DMS114 treated with DMSO at 0.1 percent for 48 hours (cell line): ENCODE measurements at regions not wholly inside any gene's neighbourhood (a gene's known extent, or its start where the extent isn't known, plus 50 kb on each side); places are given as distances from the start of the nearest gene placed in this dataset.
"Not testable (repeated sequence)": the region's sequence is repeated elsewhere in the genome, so short reads cannot be mapped to it uniquely, and the experiment has no call there.

Source experiments
- DNase-seq: peaks from one replicate; lab custom pipeline; 2025; ENCODE audit not compliant: unreplicated experiment; lab: John Stamatoyannopoulos, UW

GRCh38 chr5:3161672-3162071 lies 410.2 kb upstream of the IRX2 start:
- no peak for DNase-seq

- DNase-seq: no peak
Measured at GRCh38 chr5:3157214-3157613, 405.7 kb upstream of the IRX2 start.

- no peak for DNase-seq
Measured at GRCh38 chr5:3155717-3156116, 404.2 kb upstream of the IRX2 start.

GRCh38 chr5:3155046-3155445 lies 403.6 kb upstream of the IRX2 start:
- no peak for DNase-seq

GRCh38 chr5:3153906-3154305 lies 402.4 kb upstream of the IRX2 start:
- DNase-seq: no peak

- no peak for DNase-seq
Measured at GRCh38 chr5:3153226-3153858, 401.9 kb upstream of the IRX2 start.

GRCh38 chr5:3149899-3150298 lies 398.4 kb upstream of the IRX2 start:
- no peak for DNase-seq

GRCh38 chr5:3147405-3147804 lies 395.9 kb upstream of the IRX2 start:
- not testable (repeated sequence) for DNase-seq

- no peak for DNase-seq
Measured at GRCh38 chr5:3145641-3146040, 394.2 kb upstream of the IRX2 start.

GRCh38 chr5:3143382-3143781 lies 391.9 kb upstream of the IRX2 start:
- no peak for DNase-seq

GRCh38 chr5:3142261-3143027 lies 391.0 kb upstream of the IRX2 start:
- DNase-seq: no peak

- no peak for DNase-seq
Measured at GRCh38 chr5:3140117-3140516, 388.6 kb upstream of the IRX2 start.

GRCh38 chr5:3139499-3139931 lies 388.0 kb upstream of the IRX2 start:
- no peak for DNase-seq

- DNase-seq: no peak
Measured at GRCh38 chr5:3131161-3131560, 379.7 kb upstream of the IRX2 start.

- no peak for DNase-seq
Measured at GRCh38 chr5:3129252-3129651, 377.8 kb upstream of the IRX2 start.

- no peak for DNase-seq
Measured at GRCh38 chr5:3127423-3127911, 376.0 kb upstream of the IRX2 start.

- DNase-seq: no peak
Measured at GRCh38 chr5:3126639-3127038, 375.2 kb upstream of the IRX2 start.

- DNase-seq: no peak
Measured at GRCh38 chr5:3124410-3124809, 372.9 kb upstream of the IRX2 start.

- no peak for DNase-seq
Measured at GRCh38 chr5:3123763-3124157, 372.3 kb upstream of the IRX2 start.

- no peak for DNase-seq
Measured at GRCh38 chr5:3122985-3123762, 371.7 kb upstream of the IRX2 start.

- DNase-seq: no peak
Measured at GRCh38 chr5:3122216-3122615, 370.7 kb upstream of the IRX2 start.

- no peak for DNase-seq
Measured at GRCh38 chr5:3121813-3122212, 370.3 kb upstream of the IRX2 start.
